ENCODE measurements at regions not wholly inside any gene's neighbourhood (a gene's known extent, or its start where the extent isn't known, plus 50 kb on each side); places are given as distances from the start of the nearest gene placed in this dataset.

- Mint-ChIP-seq H3K4me3 (ENCODE audit: unreplicated experiment) (no peak overlapping the region), H3K4me1 (ENCODE audit: low read depth, unreplicated experiment) (no peaks in the 10 kb centered on the region), H3K36me3 (ENCODE audit: unreplicated experiment) (no peaks in the 10 kb centered on the region), H3K9me3 (ENCODE audit: unreplicated experiment) (no peaks in the 10 kb centered on the region), H3K27me3 (ENCODE audit: unreplicated experiment) (no peaks in the 10 kb centered on the region), H3K27ac (ENCODE audit: unreplicated experiment) (no peak overlapping the region)
- no peak for TF ChIP-seq CTCF (IDR thresholded peaks at IDR 0.05; ENCODE audit: partially characterized antibody, unreplicated experiment)
- DNase-seq: no peak
Observed at GRCh38 chr3:104514776-104515175, 851.9 kb upstream of the ALCAM start.

GRCh38 chr3:104519068-104519467 is 847.6 kb upstream of the ALCAM start:
- no peaks in the 10 kb centered on the region for H3K36me3 Mint-ChIP-seq (ENCODE audit: unreplicated experiment)
- H3K27me3 Mint-ChIP-seq (ENCODE audit: unreplicated experiment): no peaks in the 10 kb centered on the region
- H3K4me3 Mint-ChIP-seq (ENCODE audit: unreplicated experiment): no peak overlapping the region
- H3K27ac Mint-ChIP-seq (ENCODE audit: unreplicated experiment): no peak overlapping the region
- no peak for DNase-seq
- peaks cover 3% of the 10 kb centered on the region for H3K9me3 Mint-ChIP-seq (ENCODE audit: unreplicated experiment)
- TF ChIP-seq CTCF (IDR thresholded peaks at IDR 0.05; ENCODE audit: partially characterized antibody, unreplicated experiment): no peak
- no peaks in the 10 kb centered on the region for H3K4me1 Mint-ChIP-seq (ENCODE audit: low read depth, unreplicated experiment)

GRCh38 chr3:104519468-104520227 is 847.1 kb upstream of the ALCAM start:
- Mint-ChIP-seq H3K4me3 (ENCODE audit: unreplicated experiment) (no peak overlapping the region), H3K4me1 (ENCODE audit: low read depth, unreplicated experiment) (no peaks in the 10 kb centered on the region), H3K9me3 (ENCODE audit: unreplicated experiment) (peaks cover 3% of the 10 kb centered on the region), H3K27ac (ENCODE audit: unreplicated experiment) (no peak overlapping the region), H3K36me3 (ENCODE audit: unreplicated experiment) (no peaks in the 10 kb centered on the region), H3K27me3 (ENCODE audit: unreplicated experiment) (no peaks in the 10 kb centered on the region)
- DNase-seq: no peak
- no peak for TF ChIP-seq CTCF (IDR thresholded peaks at IDR 0.05; ENCODE audit: partially characterized antibody, unreplicated experiment)

GRCh38 chr3:104520228-104520655 is 846.5 kb upstream of the ALCAM start:
- TF ChIP-seq CTCF (IDR thresholded peaks at IDR 0.05; ENCODE audit: partially characterized antibody, unreplicated experiment): no peak
- Mint-ChIP-seq H3K36me3 (ENCODE audit: unreplicated experiment) (no peaks in the 10 kb centered on the region), H3K27ac (ENCODE audit: unreplicated experiment) (no peak overlapping the region), H3K9me3 (ENCODE audit: unreplicated experiment) (peaks cover 3% of the 10 kb centered on the region), H3K4me3 (ENCODE audit: unreplicated experiment) (no peak overlapping the region), H3K4me1 (ENCODE audit: low read depth, unreplicated experiment) (no peaks in the 10 kb centered on the region), H3K27me3 (ENCODE audit: unreplicated experiment) (no peaks in the 10 kb centered on the region)
- no peak for DNase-seq

- H3K27me3 Mint-ChIP-seq (ENCODE audit: unreplicated experiment): no peaks in the 10 kb centered on the region
- no peak overlapping the region for H3K4me3 Mint-ChIP-seq (ENCODE audit: unreplicated experiment)
- H3K4me1 Mint-ChIP-seq (ENCODE audit: low read depth, unreplicated experiment): no peaks in the 10 kb centered on the region
- H3K27ac Mint-ChIP-seq (ENCODE audit: unreplicated experiment): no peak overlapping the region
- TF ChIP-seq CTCF (IDR thresholded peaks at IDR 0.05; ENCODE audit: partially characterized antibody, unreplicated experiment): no peak
- DNase-seq: no peak
- peaks cover 3% of the 10 kb centered on the region for H3K9me3 Mint-ChIP-seq (ENCODE audit: unreplicated experiment)
- no peaks in the 10 kb centered on the region for H3K36me3 Mint-ChIP-seq (ENCODE audit: unreplicated experiment)
Observed at GRCh38 chr3:104521606-104522336, 844.9 kb upstream of the ALCAM start.
